Stimulated activated CD4-positive, alpha-beta T cell treated with anti-CD3 and anti-CD28 coated beads, Interleukin-1b, Interleukin-23, amount 100 ng/mL, for 48 hours (primary cell): ENCODE measurements at regions not wholly inside any gene's neighbourhood (a gene's known extent, or its start where the extent isn't known, plus 50 kb on each side); places are given as distances from the start of the nearest gene placed in this dataset.
"Not testable (repeated sequence)": the region's sequence is repeated elsewhere in the genome, so short reads cannot be mapped to it uniquely, and the experiment has no call there.

Experiments used
- DNase-seq: peaks from one replicate; pipeline ENCODE4 v3.0.0-alpha.2; 2020

DNA sequence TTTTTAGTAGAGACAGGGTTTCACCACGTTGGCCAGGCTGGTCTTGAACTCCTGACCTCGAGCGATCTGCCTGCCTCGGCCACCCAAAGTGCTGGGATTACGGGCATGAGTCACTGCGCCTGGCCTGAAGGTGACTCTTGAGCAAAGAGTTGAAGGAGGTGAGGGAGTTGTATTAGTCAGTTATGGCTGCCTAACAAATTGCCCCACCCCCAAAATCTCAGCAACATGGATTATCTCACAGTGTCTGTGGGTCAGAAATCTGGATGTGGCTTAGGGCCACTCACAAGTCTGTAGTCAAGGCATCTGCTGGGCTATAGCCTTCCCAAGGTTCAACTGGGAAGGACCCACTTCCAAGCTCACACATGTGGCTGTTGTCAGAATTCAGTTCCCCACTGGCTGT, 52.8 kb upstream of the ADGRE5 start:
- no peak for DNase-seq

DNA sequence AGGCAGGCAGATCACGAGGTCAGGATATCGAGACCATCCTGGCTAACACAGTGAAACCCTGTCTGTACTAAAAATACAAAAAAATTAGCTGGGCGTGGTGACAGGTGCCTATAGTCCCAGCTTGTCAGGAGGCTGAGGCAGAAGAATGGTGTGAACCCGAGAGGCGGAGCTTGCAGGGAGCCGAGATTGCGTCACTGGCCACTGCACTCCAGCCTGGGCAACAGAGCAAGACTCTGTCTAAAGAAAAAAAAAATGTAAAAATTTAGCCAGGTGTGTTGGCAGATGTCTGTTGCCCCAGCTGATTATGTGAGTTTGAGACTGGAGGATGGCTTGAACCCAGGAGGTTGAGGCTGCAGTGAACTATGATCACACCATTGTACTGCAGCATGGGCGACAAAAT, 54.2 kb upstream of the ADGRE5 start:
- DNase-seq, result not testable (repeated sequence)

DNA sequence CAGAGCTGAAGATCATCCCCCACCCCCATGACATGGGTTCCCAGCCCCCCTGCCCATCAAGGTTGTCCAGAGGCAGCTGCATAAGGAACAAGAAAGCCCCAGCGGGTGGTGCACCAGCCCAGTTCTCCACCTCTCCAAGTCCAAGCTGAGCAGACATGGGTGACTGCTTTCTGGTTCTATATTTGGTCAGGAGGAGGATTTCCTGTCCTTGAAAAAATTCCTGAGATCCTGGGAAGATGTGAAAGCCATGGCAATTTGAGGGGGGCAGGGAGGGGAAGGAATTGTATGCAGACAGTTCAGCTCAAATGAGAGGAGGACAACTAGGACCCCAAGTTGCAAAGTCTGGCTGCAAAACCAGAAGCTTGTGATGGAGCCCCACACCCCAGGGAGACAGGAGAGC, 55.4 kb upstream of the ADGRE5 start:
- no peak for DNase-seq

DNA sequence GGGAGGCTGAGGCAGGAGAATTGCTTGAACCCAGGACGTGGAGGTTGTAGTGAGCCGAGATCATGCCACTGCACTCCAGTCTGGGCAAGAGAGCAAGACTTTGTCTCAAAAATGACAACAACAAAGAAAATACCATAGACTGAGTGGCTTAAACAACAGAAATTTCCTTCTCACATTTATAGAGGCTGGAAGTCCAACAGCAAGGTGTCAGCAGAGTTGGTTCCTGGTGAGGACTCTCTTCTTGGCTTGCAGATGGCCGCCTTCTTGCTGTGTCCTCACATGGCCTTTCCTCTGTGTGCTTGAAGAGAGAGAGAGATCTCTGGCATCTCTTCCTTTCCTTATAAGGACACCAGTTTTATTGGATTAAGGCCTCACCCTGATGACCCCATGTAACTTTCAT, 56.1 kb upstream of the ADGRE5 start:
- DNase-seq, result no peak

DNA sequence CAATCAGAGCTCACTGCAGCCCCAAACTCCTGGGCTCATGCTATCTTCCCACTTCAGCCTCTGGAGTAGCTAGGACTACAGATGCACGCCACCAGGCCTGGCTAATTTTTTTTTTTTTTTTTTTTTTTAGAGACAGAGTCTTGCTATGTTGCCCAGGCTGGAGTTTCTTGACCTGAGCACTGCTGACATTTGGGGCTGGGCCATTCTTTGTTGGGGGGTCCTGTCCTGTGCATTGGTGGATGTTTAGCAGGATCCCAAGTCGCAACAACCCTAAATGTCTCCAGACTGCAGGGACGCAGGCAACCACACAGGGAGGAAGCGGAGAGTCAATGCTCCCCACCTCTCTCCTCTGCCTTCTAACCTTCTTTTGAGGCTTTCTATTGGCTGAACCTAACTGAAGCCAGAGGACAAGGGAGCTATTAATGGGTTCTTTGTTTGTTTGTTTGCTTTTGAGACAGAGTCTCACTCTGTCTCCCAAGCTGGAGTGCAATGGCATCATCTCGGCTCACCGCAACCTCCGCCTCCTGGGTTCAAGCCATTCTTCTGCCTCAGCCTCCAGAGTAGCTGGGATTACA, 58.3 kb upstream of the ADGRE5 start:
- no peak for DNase-seq

DNA sequence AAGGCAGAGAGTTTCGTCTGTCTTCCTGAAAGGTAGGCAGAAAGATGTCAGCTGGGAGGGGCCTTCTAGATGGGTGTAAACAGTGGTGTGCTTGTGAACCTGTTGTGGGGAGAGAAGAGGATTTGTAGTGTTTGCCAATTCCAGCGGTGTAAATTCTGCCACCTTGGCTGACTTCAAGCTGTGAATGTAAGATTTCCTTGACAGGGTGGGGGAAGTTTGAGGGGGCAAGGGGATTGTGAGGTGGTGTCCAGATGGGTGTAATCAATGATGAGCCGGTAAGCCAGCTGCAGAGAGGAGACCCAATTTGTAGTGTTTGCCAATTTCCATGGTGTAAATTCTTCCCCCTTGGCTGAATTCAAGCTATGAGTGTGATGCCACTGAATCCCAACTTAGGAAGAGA, 61.0 kb upstream of the ADGRE5 start:
- no peak for DNase-seq

DNA sequence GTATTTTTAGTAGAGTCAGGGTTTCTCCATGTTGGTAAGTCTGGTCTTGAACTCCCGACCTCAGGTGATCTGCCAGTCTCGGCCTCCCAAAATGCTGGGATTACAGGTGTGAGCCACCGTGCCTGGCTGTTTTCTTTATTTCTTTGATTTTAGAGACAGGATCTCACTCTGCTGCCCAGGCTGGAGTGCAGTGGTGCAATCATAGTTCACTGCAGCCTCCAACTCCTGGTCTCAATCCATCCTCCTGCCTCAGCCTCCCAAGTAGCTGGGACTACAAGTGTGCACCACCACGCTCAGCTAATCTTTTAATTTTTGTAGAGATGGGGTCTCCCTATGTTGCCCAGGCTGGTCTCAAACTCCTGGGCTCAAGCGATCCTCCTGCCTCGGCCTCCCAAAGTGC, 61.5 kb upstream of the ADGRE5 start:
- not testable (repeated sequence) for DNase-seq

DNA sequence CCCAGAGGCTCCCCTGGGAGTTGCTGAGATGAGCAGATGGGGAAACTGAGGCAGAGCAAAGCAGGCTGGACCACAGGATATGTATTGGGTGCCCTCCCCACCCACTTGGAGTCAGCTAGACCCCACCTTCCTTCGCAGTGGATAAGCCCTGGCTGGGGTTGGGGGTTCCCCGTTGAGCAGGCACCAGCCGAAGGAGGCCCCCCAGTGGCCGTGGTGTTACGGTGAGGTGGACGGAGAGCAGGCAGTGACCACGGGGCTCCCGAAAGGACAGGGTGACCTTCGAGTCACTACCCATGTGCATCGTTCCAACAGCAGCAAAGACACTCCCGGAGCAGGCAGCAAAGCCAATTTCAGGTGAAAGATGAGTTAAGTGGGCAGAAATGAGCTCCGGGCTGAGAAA, 62.4 kb upstream of the ADGRE5 start:
- no peak for DNase-seq

DNA sequence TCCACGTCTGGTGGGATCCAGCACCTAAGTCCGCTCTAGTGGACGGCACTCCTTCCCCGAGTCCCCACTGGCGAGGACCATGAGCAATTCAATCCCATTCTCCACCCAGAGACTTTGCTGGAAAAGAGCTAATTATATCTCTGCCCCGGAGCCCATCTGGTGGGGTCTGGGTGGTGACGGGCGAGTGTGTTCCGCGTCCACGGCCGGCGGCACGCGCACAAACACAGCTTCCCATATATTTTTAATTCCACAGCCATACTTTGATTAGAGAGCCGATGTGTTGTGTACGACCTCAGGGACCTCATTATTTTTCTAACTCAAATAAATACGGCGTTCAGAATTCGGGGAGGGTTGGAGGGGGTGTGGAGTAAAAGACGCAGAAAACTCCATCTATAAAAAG, 64.1 kb upstream of the ADGRE5 start:
- no peak for DNase-seq

DNA sequence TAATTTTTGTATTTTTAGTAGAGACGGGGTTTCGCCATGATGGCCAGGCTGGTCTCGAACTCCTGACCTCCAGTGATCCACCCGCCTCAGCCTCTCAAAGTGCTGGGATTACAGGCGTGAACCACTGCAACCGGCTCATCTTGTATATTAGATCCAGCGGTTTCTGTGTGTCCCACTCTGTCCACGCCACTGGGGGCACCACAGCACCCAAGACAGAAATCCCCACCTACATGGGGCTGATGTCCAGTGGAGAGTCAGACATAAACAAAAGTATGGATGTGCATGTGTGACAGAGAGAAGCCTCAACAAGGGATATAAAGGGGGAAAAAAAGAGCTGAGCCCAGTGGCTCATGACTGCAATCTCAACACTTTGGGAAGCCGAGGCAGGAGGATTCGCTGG, 65.8 kb upstream of the ADGRE5 start:
- DNase-seq, result no peak

DNA sequence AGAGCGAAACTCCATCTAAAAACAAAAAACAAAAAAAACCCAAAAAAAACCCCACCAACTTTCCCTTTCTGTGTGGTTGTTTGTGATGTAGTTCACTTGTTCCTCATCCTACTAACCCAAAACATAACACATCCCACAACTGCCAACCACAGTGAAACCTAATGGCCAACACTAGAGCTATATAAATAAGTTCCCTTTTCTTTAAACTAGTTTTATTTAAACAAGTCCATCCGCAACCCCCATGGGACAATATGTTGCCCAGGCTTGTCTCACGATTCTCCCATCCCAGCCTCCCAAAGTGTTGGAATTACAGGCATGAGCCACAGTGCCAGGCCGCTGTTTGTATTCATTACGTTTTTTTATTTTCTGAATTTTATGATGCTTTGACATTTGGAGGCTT, 71.2 kb upstream of the ADGRE5 start:
- no peak for DNase-seq

DNA sequence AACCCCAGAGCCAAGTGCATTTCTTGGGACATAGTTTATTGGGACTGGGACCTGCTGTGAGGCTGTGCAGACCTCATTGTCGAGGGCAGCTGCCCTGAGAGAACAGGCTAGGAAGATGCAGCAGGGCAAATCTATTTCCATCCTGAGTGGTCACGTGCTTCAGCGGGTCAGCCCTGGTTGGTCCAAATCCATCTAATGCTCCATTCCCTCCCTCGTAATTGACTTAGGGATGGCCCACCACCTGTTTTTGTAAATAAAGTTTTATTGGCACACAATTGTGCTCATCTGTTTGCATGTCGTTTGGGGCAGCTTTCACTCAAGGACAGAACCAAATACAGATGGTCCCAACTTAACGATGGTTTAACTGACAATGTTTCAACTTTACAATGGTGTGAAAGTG, 75.5 kb upstream of the ADGRE5 start:
- DNase-seq, result no peak

DNA sequence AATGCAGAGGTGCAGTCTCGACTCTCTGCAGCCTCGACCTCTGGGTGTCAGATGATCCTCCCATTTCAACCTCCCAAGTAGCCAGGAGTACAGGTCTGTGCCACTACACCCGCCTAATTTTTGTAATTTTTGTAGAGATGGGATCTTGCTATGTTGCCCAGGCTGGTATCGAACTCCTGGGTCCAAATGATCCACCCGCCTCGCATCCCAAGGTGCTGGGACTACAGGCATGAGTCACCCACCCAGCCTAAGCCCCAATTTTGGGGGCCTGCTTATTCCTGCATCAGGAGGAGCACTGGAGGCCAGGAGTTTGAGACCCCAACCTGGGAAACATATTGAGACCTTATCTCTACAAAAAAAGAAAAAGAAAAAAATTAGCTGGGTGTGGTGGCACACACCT, 80.1 kb upstream of the ADGRE5 start:
- DNase-seq, result no peak

DNA sequence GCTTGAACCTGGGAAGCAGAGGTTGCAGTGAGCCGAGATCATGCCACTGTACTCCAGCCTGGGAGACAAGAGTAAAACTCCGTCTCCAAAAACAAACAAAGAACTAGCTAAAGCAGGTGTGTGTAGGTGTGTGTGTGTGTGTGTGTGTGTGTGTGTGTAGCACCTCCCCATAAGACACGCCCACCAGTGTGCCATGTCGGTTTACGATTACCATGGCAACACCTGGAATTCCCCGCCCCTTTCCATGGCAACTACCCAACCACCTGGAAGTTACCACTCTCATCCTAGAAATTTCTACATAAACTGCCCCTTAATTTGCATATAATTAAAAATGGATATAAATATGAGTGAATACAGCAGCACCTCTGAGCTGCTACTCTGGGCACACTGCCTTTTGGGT, 80.9 kb upstream of the ADGRE5 start:
- DNase-seq, result no peak

DNA sequence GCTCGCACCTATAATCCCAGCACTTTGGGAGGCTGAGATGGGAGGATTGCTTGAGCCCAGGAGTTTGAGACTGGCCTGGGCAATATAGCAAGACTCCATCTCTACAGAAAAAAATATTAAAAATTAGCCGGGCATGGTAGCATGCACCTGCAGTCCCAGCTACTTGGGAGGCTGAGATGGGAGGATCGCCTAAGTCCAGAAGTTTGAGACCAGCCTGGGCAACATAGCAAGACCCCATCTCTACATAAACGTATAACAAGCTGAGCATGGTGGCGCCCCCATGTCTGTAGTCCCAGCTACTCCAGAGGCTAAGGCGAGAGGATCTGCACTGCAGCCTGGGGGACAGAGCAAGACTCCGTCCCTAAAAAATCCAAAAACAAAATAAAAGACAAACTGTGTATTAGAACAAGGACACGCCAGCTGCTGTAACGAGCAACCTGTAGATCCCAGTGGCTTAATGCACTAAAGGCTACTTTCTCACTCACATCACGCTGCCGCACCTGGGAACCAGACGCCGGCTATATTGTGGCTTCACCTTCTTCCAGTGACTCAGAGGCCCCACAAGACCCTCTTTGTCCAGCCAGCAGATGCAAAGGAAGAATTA, 81.9 kb upstream of the ADGRE5 start:
- DNase-seq, result not testable (repeated sequence)

DNA sequence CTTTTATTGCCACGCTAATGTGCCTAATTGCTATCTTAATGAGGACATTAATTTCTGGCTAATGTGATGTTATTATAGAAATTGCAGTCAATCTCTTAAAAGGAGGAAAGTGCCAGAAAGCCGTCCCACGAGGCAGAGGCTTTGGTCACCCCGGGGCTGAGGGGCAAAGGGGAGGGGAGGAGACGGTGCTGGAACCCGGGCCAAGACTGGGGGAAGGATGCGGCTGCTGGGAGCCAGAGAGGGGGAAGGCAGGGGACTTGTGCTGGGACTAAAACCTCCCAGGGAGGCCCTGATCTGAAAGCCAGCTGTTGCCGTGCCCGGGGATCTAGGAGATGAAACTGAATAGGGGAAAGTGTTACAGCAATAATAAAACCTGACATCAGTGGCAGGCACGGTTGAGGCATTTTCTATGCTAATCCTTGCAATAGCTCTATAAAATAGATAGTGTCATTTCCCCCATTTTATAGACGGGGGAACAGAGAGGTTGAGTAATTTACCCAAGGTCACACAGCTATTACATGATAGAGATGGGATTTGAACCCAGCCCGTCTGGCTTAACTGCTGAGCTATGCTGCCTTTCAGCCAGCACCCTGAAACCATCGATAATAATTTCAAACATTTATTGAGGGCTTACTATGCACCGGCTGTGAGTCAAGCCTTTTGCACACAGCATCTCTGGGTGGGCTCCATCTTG, 83.2 kb upstream of the ADGRE5 start:
- not testable (repeated sequence) for DNase-seq

DNA sequence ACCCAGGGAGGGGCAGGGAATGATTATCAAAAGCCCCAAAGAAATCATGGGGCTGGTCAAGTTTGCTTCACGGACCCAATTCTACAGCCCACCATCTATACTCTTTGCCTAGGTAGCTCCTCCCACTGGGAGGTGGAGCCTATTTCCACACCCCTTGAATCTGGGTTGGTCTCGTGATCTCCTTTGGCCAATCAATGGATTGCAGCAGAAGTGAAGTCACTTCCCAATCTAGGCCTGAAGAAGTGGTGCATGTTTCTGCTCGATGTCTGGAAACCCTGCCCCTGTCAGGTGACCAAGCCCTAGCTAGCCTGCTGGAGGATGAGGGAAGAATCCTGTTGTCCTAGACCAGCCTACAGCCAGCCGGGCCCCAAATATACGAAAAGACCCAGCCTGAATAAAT, 86.3 kb upstream of the ADGRE5 start:
- peak; percentile 25 for DNase-seq

DNA sequence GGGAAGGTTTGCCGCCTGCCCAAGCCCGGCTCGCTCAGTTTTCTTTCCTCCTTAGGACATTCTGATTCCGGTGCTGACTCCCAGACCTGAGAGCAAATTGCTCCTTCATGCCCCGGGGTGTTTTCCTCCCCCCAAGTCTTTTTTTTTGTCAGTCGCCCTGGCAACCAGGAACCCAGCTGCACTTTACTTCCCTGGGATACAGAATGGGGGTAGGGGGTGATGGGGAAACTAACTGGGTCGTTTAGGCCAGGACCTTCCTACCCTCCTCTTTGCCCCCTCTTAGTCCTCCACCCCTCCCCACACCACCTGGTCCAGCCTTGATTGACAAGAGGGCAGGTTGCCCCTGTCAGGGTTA, 87.5 kb upstream of the ADGRE5 start:
- not testable (repeated sequence) for DNase-seq

DNA sequence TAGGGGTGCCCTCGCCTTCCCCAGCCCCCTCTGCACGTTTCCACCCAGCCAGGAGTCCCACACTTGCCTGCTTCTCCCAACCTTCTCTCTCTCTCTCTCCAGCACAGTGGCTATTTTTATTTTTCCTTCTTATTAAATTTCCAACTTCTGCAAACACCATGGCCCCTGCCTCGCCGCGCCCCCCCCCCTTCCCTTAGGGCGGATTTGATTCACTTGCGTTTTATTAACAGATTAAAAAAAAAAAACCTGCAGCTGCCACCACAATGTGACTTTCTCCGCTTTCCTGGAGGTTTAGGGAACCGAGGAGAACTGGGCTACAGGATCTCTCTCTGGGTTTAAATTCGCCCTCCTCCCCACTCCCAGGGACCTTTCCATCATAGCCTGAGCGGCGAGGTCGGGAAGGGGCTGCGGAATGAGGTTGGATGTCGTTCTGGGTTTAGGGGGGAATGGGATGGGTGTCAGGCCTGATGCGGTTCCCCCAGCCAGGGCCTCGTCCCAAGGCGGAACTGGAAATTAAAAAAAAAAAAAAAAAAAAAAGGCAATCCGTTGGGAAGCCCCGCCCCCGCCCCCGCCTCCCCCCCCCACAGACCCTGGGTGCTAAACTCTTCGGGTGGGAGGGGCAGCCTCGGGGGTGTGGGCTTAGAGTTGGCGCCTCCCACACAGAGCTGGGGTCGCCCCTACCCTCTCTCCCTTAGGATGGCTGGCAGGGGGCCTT, 87.3 kb upstream of the ADGRL1 start:
- DNase-seq, result not testable (repeated sequence)

DNA sequence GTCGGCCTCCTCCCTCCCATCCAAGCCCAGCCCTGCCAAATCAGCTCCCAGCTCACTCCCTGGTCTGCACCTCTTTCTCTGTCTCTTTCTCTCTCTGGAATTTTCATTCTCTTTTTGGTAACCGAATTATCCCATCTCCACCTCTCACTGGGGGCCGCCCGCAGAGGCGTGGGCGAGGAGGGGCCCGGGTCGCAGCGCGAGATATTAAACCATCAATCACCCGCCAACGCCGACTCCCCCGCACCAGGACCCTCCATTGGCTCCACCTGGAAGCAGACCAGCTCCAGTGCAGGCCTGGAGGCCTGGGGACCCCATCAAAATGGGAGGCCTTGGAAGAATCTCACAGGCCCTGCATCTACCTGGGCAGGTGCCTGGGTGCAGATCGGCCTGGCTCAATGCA, 83.8 kb upstream of the ADGRL1 start:
- DNase-seq, result not testable (repeated sequence)

DNA sequence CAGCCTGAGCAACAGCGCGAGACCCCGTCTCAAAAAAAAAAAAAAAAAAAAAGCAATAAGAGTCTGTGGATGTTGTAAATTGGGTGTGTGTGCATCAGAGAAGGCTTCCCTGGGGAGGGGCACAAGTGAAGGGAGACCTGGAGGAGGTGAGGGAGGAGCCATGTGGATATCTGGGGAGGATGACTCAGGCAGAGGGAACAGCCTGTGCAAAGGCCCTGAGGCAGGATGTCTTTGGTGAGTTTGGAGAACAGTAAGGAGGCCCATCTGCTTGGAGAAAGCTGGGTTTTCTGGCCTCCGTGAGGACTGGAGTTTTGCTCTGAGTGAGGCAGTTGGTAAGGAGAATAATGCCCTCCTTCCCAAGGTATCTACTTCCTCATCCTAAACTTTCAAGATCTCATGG, 81.9 kb upstream of the ADGRL1 start:
- DNase-seq, result not testable (repeated sequence)

DNA sequence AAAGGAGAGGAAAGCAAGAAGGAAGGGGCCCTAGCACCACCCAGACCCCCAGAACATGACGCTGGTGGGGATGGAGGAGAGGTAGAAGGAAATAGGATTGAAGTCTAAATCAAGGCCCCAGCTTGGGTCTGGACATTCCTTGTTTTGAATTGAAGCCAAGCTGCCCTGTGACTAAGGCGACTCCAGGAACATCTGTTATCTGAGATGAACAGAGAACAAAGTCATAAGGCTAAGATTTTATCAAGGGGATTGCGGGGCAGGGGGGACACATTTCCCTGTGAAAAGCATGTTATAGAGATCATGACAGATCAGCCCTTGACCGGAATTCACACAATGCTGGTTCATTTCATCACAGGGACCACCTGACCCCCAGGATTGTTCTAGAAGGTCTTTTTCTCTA, 80.6 kb upstream of the ADGRL1 start:
- not testable (repeated sequence) for DNase-seq

DNA sequence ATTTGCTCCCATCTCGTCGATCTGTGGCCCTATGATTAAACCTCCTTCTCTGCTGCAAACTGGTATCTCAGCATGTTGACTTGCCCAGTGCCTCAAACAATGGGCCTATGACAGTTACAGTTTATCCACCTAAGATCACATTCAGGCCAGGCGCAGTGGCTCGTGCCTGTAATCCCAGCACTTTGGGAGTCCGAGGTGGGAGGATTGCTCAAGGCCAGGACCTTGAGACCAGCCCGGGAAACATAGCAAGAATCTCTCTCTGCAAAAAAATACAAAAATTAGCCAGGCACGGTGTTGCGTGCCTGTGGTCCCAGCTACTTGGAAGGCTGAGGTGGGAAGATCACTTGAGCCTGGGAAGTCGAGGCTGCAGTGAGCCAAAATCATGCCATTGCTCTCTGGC, 79.8 kb upstream of the ADGRL1 start:
- DNase-seq, result not testable (repeated sequence)
